ENCODE measurements at regions not wholly inside any gene's neighbourhood (a gene's known extent, or its start where the extent isn't known, plus 50 kb on each side); places are given as distances from the start of the nearest gene placed in this dataset.
A peak's percentile ranks its signal among the peaks of the same experiment; 100 is the strongest.

- TF ChIP-seq NFE2L1 (tag; IDR thresholded peaks at IDR 0.05; ENCODE audit: borderline replicate concordance, low read depth) (no peak), JUN (IDR thresholded peaks at IDR 0.05; ENCODE audit: borderline replicate concordance, low read depth, low read length) (0 out of 2 replicates have a peak, but pooled peaks have one; percentile 17), JUN (CRISPR knock-in tag; IDR thresholded peaks at IDR 0.05; ENCODE audit: borderline replicate concordance) (no peak), PHB2 (IDR thresholded peaks at IDR 0.05; ENCODE audit: low read depth) (0 out of 2 replicates have a peak, but pooled peaks have one; percentile 26), RAD21 (CRISPR knock-in tag; conservative IDR thresholded peaks at IDR 0.05 in 1 of 2, IDR thresholded peaks at IDR 0.05 in 1 of 2) (no peak), BRD9 (IDR thresholded peaks at IDR 0.05; ENCODE audit: low read depth, partially characterized antibody) (peak; percentile 74), MEF2A (IDR thresholded peaks at IDR 0.05; ENCODE audit: control insufficient read depth, low read depth, low read length) (no peak), EP300 (IDR thresholded peaks at IDR 0.05; ENCODE audit: low read length) (peak; percentile 92), FOSL1 (tag; conservative IDR thresholded peaks at IDR 0.05) (peak; percentile 41; the same call in 1 of the 2 replicates), SIN3A (IDR thresholded peaks at IDR 0.05; ENCODE audit: borderline replicate concordance in 2 of 2, control insufficient read depth in 1 of 2, low read depth in 2 of 2, low read length in 2 of 2) (no peak), HMBOX1 (IDR thresholded peaks at IDR 0.05) (no peak), EZH2 (IDR thresholded peaks at IDR 0.05; ENCODE audit: borderline replicate concordance, low read depth, low read length) (no peak), RBM17 (IDR thresholded peaks at IDR 0.05; ENCODE audit: borderline replicate concordance, low read depth, low read length) (no peak), MTA1 (IDR thresholded peaks at IDR 0.05; ENCODE audit: borderline replicate concordance) (0 out of 2 replicates have a peak, but pooled peaks have one; percentile 60), POLR2H (tag; IDR thresholded peaks at IDR 0.05; ENCODE audit: low read depth) (0 out of 2 replicates have a peak, but pooled peaks have one; percentile 20), CC2D1A (IDR thresholded peaks at IDR 0.05) (0 out of 2 replicates have a peak, but pooled peaks have one; percentile 65), TRIM24 (IDR thresholded peaks at IDR 0.05) (peak; percentile 93 to 95), SMAD4 (CRISPR knock-in tag; conservative IDR thresholded peaks at IDR 0.05) (0 out of 2 replicates have a peak, but pooled peaks have one; percentile 34), ZNF696 (CRISPR knock-in tag; conservative IDR thresholded peaks at IDR 0.05) (no peak), NFRKB (IDR thresholded peaks at IDR 0.05; ENCODE audit: low read depth) (peak; percentile 42; the same call in 1 of the 2 replicates), MAFF (IDR thresholded peaks at IDR 0.05; ENCODE audit: low read length) (peak; percentile 91), POLR2AphosphoS5 (IDR thresholded peaks at IDR 0.05; ENCODE audit: control insufficient read depth, insufficient read depth, low read depth, low read length) (peak; percentile 80), C11orf30 (IDR thresholded peaks at IDR 0.05; ENCODE audit: low read depth) (peak; percentile 97)
- TF ChIP-seq, protein P1, sequence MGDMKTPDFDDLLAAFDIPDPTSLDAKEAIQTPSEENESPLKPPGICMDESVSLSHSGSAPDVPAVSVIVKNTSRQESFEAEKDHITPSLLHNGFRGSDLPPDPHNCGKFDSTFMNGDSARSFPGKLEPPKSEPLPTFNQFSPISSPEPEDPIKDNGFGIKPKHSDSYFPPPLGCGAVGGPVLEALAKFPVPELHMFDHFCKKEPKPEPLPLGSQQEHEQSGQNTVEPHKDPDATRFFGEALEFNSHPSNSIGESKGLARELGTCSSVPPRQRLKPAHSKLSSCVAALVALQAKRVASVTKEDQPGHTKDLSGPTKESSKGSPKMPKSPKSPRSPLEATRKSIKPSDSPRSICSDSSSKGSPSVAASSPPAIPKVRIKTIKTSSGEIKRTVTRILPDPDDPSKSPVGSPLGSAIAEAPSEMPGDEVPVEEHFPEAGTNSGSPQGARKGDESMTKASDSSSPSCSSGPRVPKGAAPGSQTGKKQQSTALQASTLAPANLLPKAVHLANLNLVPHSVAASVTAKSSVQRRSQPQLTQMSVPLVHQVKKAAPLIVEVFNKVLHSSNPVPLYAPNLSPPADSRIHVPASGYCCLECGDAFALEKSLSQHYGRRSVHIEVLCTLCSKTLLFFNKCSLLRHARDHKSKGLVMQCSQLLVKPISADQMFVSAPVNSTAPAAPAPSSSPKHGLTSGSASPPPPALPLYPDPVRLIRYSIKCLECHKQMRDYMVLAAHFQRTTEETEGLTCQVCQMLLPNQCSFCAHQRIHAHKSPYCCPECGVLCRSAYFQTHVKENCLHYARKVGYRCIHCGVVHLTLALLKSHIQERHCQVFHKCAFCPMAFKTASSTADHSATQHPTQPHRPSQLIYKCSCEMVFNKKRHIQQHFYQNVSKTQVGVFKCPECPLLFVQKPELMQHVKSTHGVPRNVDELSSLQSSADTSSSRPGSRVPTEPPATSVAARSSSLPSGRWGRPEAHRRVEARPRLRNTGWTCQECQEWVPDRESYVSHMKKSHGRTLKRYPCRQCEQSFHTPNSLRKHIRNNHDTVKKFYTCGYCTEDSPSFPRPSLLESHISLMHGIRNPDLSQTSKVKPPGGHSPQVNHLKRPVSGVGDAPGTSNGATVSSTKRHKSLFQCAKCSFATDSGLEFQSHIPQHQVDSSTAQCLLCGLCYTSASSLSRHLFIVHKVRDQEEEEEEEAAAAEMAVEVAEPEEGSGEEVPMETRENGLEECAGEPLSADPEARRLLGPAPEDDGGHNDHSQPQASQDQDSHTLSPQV (IDR thresholded peaks at IDR 0.05), result peak; percentile 38; the same call in 1 of the 2 replicates
Observed at GRCh38 chr2:215505044-215505786, 69.3 kb upstream of the FN1 start (continued).
